ENCODE measurements at regions not wholly inside any gene's neighbourhood (a gene's known extent, or its start where the extent isn't known, plus 50 kb on each side); places are given as distances from the start of the nearest gene placed in this dataset.

- Histone ChIP-seq H3K27me3 (no peaks in the 10 kb centered on the region), H3K36me3 (replicated peaks in 1 of 2) (no peaks in the 10 kb centered on the region), H3K9me3 (replicated peaks in 1 of 3) (peaks cover 0 to 3% (median 0%) of the 10 kb centered on the region in 3 donors), H3K4me1 (replicated peaks in 1 of 2) (no peaks in the 10 kb centered on the region), H3K4me3 (no peak overlapping the region), H3K27ac (no peak overlapping the region)
- intact Hi-C loops (cut with DNase I), result no loop called here
- TF ChIP-seq CTCF (IDR thresholded peaks at IDR 0.05) (no peak), POLR2A (IDR thresholded peaks at IDR 0.05) (no peak)
- 91 to 98% (median 94%) methylated on average over 2 of the region's 2 CpGs for WGBS, 4 donors
- DNase-seq, result no peak
Measured at GRCh38 chr3:181521831-181522230, 189.9 kb upstream of the SOX2 start.

- H3K4me3 ChIP-seq, result no peak overlapping the region
Measured at GRCh38 chr3:181518222-181518621, 193.5 kb upstream of the SOX2 start.

GRCh38 chr3:181512787-181513186 is 198.9 kb upstream of the SOX2 start:
- WGBS, 4 donors, result 79 to 85% (median 81%) methylated on average over 1 of the region's 1 CpG
- no peaks in the 10 kb centered on the region for H3K36me3 ChIP-seq (replicated peaks in 1 of 2)
- no peaks in the 10 kb centered on the region for H3K4me1 ChIP-seq (replicated peaks in 1 of 2)
- no peak overlapping the region for H3K27ac ChIP-seq
- H3K27me3 ChIP-seq, result no peaks in the 10 kb centered on the region
- DNase-seq, result no peak
- TF ChIP-seq CTCF (IDR thresholded peaks at IDR 0.05), result no peak
- TF ChIP-seq POLR2A (IDR thresholded peaks at IDR 0.05), result no peak
- H3K9me3 ChIP-seq (replicated peaks in 1 of 3), result no peaks in the 10 kb centered on the region
- intact Hi-C loops (cut with DNase I), result no loop called here
- H3K4me3 ChIP-seq, result no peak overlapping the region

More at GRCh38 chr3:181518222-181518621, 193.5 kb upstream of the SOX2 start:
- Histone ChIP-seq H3K27me3 (no peaks in the 10 kb centered on the region), H3K9me3 (replicated peaks in 1 of 3) (peaks cover 0 to 3% (median 0%) of the 10 kb centered on the region in 3 donors), H3K27ac (no peak overlapping the region), H3K36me3 (replicated peaks in 1 of 2) (no peaks in the 10 kb centered on the region), H3K4me1 (replicated peaks in 1 of 2) (no peaks in the 10 kb centered on the region)
- no peak for DNase-seq
- TF ChIP-seq CTCF (IDR thresholded peaks at IDR 0.05) (no peak), POLR2A (IDR thresholded peaks at IDR 0.05) (no peak)
- intact Hi-C loops (cut with DNase I), result no loop called here
- WGBS, 4 donors, result 63 to 70% (median 64%) methylated on average over 3 of the region's 3 CpGs

GRCh38 chr3:181510500-181510899 is 201.2 kb upstream of the SOX2 start:
- H3K36me3 ChIP-seq (replicated peaks in 1 of 2), result no peaks in the 10 kb centered on the region
- no peak for TF ChIP-seq CTCF (IDR thresholded peaks at IDR 0.05)
- no peak for TF ChIP-seq POLR2A (IDR thresholded peaks at IDR 0.05)
- H3K27me3 ChIP-seq, result no peaks in the 10 kb centered on the region
- H3K9me3 ChIP-seq (replicated peaks in 1 of 3), result no peaks in the 10 kb centered on the region
- H3K4me3 ChIP-seq, result no peak overlapping the region
- no peaks in the 10 kb centered on the region for H3K4me1 ChIP-seq (replicated peaks in 1 of 2)
- no peak for DNase-seq
- intact Hi-C loops (cut with DNase I), result no loop called here
- WGBS, 4 donors, result 67 to 74% (median 74%) methylated on average over 2 to 3 of the region's 3 CpGs
- H3K27ac ChIP-seq, result no peak overlapping the region

Data from adrenal gland (tissue), 9 donors.